Stomach (tissue), 4 donors: ENCODE measurements at regions not wholly inside any gene's neighbourhood (a gene's known extent, or its start where the extent isn't known, plus 50 kb on each side); places are given as distances from the start of the nearest gene placed in this dataset.

Source experiments
- CTCF ChIP-seq, 7 experiments: fragments of 450-650 bp in 4 of 7; fragments of 200-600 bp in 3 of 7; sonication (generic) in 3 of 7; IDR thresholded peaks; one replicate each; pipeline ENCODE4 v1.5.1; 2016 to 2019; ENCODE audit warnings: antibody characterized with exemption in 7 of 7, control low read depth in 2 of 7, mild to moderate bottlenecking in 1 of 7
- POLR2A ChIP-seq, 4 donors: fragments of 450-650 bp; IDR thresholded peaks; one replicate each; pipeline ENCODE4 v1.6.1; 2016; ENCODE audit warnings: antibody characterized with exemption in 4 of 4, control low read depth in 2 of 4, mild to moderate bottlenecking in 1 of 4, moderate library complexity in 1 of 4

DNA sequence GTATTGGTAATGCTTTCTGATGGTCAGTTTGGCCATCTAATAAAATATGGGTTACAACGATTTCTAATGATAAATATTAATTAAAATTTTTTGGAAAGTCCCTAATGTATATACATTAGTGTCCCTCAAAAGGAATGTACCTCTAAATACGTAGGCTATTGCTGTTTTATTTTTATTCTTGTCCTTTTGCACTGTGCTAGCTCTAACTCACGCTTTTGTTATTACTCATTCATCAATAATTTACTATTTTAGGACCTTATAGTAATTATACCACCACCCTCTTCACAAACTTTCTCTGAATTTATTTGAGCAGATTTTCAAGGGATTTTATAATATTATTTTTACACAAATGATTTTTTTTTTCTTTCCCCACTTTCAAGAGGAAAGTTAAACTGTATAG, 795.9 kb upstream of the PCDH9 start:
- TF ChIP-seq POLR2A (IDR thresholded peaks at IDR 0.05) = no peak
- no peak for TF ChIP-seq CTCF (IDR thresholded peaks at IDR 0.05)
